DMS153 treated with DMSO at 0.1 percent for 48 hours (cell line): ENCODE measurements at regions not wholly inside any gene's neighbourhood (a gene's known extent, or its start where the extent isn't known, plus 50 kb on each side); places are given as distances from the start of the nearest gene placed in this dataset.
"Not testable (repeated sequence)": the region's sequence is repeated elsewhere in the genome, so short reads cannot be mapped to it uniquely, and the experiment has no call there.

Experiments used
- DNase-seq: peaks from one replicate; lab custom pipeline; 2025; ENCODE audit not compliant: unreplicated experiment; lab: John Stamatoyannopoulos, UW

- no peak for DNase-seq
These were observed 71.6 kb downstream of the TFAP2A start for GRCh38 chr6:10343320-10343719.

- DNase-seq: no peak
These were observed 73.3 kb downstream of the TFAP2A start for GRCh38 chr6:10341605-10342004.

- DNase-seq: no peak
These were observed 76.7 kb downstream of the TFAP2A start for GRCh38 chr6:10338151-10338550.

- not testable (repeated sequence) for DNase-seq
These were observed 77.5 kb downstream of the TFAP2A start for GRCh38 chr6:10337376-10337775.

GRCh38 chr6:10332111-10332510 is 82.8 kb downstream of the TFAP2A start:
- no peak for DNase-seq

GRCh38 chr6:10331334-10331968 is 83.4 kb downstream of the TFAP2A start:
- no peak for DNase-seq

GRCh38 chr6:10330515-10330914 is 84.4 kb downstream of the TFAP2A start:
- DNase-seq: no peak

- DNase-seq: no peak
These were observed 91.9 kb downstream of the TFAP2A start for GRCh38 chr6:10323018-10323417.

GRCh38 chr6:10320291-10320690 is 94.6 kb downstream of the TFAP2A start:
- DNase-seq: no peak

GRCh38 chr6:10316373-10316721 is 98.5 kb downstream of the TFAP2A start:
- no peak for DNase-seq

GRCh38 chr6:10315658-10316372 is 99.1 kb downstream of the TFAP2A start:
- DNase-seq: no peak

GRCh38 chr6:10315034-10315433 is 99.8 kb downstream of the TFAP2A start:
- no peak for DNase-seq

GRCh38 chr6:10314163-10314955 is 100.5 kb downstream of the TFAP2A start:
- no peak for DNase-seq

- no peak for DNase-seq
These were observed 101.1 kb downstream of the TFAP2A start for GRCh38 chr6:10313799-10314162.

GRCh38 chr6:10312445-10312844 is 102.4 kb downstream of the TFAP2A start:
- DNase-seq: no peak

GRCh38 chr6:10311546-10312405 is 103.1 kb downstream of the TFAP2A start:
- DNase-seq: not testable (repeated sequence)

GRCh38 chr6:10310826-10311225 is 104.0 kb downstream of the TFAP2A start:
- no peak for DNase-seq

GRCh38 chr6:10310330-10310653 is 104.6 kb downstream of the TFAP2A start:
- DNase-seq: no peak

GRCh38 chr6:10309457-10310329 is 105.2 kb downstream of the TFAP2A start:
- DNase-seq: no peak

GRCh38 chr6:10307476-10307875 is 107.4 kb downstream of the TFAP2A start:
- DNase-seq: no peak
